NCI-H1105 (cell line): ENCODE measurements at regions not wholly inside any gene's neighbourhood (a gene's known extent, or its start where the extent isn't known, plus 50 kb on each side); places are given as distances from the start of the nearest gene placed in this dataset.

Source experiments
- DNase-seq: peaks from one replicate; lab custom pipeline; 2025; lab: John Stamatoyannopoulos, UW

DNA sequence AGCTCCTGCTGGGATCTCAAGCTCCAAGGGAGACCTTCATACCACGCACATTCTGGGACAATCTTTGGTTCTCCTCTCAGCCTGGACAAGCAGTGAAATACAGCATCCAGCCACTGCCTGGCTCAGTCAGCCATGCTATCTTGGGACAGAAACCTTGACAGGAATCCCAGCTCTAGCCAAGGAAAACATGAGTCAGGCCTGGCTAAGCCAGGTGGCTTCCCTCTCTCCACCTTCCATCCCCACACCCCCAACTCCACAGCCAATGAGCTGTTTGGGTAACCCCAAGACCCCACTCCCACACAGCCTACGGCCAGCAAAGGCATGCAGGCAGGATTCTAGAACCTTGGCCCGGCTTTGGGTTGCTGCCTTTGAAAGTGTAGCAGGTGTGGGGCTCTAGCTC, 64.9 kb downstream of the MCFD2 start:
- no peak for DNase-seq

GRCh38 chr2:46849721-46850556, 65.7 kb downstream of the MCFD2 start:
- no peak for DNase-seq

GRCh38 chr2:46849046-46849715, 66.4 kb downstream of the MCFD2 start:
- DNase-seq: no peak

DNA sequence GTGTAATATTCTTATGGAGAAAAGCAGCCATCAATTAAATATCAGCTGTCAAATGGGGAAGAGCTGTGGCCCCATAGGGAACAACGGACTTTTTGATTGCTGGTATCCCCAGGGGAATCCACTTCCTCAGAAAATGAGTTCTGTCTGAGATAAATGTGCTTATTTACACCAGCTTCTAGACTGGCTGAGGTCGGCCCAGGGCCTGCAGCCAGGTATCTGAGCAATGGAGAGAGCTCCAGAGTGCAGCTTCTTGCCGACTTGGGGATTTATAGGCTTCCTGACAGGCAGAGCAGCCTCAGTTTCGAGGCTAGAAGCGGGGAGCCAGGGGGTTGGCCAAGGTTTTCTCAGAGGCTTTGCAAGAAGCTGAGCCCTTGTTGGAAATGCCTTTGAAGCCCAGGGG, 67.2 kb downstream of the MCFD2 start:
- DNase-seq: no peak

- DNase-seq: no peak
Measured at GRCh38 chr2:46847726-46848412, 67.7 kb downstream of the MCFD2 start.

DNA sequence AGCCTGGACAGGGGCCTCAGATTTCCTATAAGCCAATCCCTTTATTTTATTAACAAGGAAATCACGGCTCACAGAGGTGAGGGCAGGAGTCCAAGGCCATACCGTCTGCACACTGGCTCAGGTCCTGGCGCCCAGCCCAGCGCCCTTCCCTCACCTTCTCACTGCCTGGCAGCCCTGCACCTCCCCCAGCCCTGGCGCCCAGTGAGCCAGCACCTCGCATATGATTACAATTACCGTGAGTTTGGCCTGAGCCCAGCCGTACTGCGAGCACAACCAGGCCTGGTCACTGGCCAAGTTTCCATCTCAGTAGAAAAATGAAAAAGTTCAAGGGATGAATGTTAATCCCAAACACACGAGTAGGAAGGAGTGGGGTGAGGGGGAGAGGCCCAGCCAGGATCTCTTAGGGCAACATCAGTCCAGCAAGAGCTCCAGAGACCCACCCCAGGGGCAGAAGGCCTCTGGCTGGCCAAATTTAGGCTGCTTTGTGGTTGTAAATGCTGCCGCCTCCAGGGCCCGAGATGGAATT, 68.4 kb downstream of the MCFD2 start:
- peak; percentile 91 for DNase-seq

DNA sequence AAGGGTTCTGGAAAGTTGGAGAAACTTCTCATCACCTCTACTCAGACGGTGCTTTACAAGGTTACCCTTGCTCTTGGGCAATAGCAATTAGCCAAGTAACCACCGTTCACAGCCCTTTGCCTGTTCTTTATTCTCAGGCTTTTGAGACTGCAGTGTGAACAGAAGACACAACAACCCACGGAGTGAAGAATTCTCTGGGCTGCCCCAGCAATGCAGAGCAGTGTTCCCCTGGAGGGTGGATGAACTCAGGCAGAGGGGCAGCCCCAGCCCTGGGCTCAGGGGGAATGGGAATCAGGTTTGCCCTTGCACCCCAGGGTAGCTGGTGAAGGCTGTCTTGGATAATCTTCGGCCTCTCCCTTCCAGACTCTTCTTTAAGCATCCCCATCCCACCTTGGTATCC, 69.1 kb downstream of the MCFD2 start:
- no peak for DNase-seq

GRCh38 chr2:46845542-46846486, 69.8 kb downstream of the MCFD2 start:
- DNase-seq: no peak

- DNase-seq: no peak
Measured at GRCh38 chr2:46844443-46844842, 71.2 kb downstream of the MCFD2 start.

GRCh38 chr2:46844034-46844433, 71.6 kb downstream of the MCFD2 start:
- no peak for DNase-seq

DNA sequence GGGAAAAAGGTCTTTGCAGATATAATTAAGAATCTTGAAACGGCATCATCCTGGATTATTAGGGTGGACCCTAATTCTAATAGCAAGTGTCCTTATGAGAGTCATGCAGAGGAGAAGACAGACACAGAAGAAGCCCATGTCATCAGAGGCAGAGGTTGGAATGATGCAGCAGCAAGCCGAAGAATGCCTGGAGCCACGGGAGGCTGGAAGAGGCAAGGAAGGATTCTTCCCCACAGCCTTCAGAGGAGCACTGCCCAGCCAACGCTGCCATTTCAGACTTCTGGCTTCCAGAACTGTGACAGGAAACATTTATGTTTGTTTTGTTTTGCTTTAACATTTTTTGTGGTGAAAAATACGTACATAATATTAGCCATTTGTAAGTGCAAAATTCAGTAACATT, 72.3 kb downstream of the MCFD2 start:
- DNase-seq: no peak

DNA sequence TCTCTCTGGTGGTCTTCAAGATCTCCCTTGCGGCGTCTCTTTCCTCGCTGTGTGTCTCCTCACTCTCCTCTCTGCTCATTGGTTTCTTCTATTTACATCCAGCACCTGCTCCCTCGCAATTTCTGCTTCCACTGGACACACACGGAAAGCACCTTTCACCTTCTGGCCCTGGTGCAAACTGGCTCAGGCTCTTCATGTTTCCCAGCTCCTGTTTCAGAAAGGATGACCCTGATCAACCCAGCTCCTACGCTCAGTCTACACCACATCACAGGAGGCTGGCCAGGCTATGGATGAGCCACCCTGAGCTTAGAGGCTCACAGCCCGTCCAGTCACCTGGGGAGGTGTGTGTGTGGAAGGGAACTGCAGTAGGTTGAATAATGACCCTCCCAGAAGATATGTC, 72.7 kb downstream of the MCFD2 start:
- no peak for DNase-seq

- DNase-seq: no peak
Measured at GRCh38 chr2:46841621-46842020, 74.0 kb downstream of the MCFD2 start.

DNA sequence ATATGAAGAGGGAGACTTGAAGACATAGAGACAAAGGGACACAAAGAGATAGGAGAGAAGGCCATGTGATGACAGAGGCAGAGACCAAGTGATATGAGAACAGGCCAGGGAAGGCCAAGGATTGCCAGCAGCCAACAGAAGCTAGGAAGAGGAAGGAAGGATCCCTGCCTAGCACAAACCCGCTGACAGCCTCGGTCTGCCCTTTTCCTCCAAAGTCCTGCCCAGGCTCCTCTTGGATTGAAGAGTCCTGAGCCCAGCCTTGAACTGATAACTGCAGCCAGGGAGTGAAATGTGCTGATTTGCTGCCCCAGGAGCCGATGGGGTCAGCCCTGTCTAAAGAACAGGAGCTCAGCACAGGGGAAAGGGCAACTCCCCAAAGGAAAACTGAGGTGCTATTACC, 76.6 kb downstream of the MCFD2 start:
- DNase-seq: no peak

DNA sequence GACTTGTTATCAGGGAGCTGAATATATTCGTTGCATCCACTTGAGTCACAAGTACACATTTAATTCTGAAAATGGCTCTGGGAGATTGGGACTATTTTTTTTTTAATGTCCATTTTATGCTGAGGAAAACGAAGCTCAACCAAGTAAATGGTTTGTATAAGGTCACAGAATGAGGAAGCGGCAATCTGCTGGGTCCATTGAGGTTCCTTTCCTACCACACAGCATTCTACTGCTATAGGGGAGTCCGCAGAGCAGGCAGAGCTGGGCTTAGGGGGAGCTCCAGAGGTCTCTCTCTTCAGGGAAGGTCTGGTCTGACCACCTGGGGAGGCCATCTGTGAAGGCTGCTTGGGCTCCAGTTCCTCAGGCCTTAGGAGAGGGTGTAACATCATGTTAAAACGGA, 77.9 kb downstream of the MCFD2 start:
- DNase-seq: no peak

GRCh38 chr2:46837112-46837454, 78.5 kb downstream of the MCFD2 start:
- no peak for DNase-seq

GRCh38 chr2:46836295-46837111, 79.1 kb downstream of the MCFD2 start:
- no peak for DNase-seq

DNA sequence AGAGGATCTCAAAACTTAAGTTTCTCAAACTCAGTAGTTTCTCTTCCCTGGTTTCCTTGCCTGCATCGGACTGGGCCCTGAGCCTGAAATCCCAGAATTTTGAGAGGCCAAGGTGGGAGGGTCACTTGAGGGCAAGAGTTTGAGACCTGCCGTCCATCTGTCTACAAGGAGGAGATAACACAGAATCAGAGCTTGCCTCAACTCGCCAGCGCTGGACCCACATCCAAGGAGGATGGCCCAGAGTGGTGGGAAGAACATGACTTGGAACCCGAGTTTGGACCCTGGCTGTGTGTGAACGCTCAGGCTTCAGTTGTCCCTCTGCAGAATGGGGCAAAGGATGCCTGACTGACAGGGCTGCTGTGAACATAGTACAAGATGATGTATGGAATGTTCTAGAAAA, 80.1 kb downstream of the MCFD2 start:
- no peak for DNase-seq

DNA sequence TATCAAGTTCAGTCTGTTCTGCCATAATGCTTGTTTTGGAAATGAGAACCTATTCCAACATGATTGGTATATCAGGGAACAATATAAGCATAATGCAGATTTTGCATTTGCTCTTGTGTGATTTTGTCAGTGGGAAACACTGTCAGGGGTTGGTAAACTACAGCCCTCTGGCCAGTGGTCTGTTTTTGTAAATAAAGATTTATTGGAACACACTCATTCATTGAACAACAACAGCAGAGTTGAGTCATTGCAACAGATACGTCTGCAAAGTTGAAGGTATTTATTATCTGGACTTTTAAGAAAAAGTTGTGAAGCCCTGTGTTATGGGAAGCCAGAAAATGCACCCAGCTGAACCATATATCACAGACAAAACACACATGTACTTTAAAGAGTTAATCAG, 83.1 kb downstream of the MCFD2 start:
- no peak for DNase-seq

DNA sequence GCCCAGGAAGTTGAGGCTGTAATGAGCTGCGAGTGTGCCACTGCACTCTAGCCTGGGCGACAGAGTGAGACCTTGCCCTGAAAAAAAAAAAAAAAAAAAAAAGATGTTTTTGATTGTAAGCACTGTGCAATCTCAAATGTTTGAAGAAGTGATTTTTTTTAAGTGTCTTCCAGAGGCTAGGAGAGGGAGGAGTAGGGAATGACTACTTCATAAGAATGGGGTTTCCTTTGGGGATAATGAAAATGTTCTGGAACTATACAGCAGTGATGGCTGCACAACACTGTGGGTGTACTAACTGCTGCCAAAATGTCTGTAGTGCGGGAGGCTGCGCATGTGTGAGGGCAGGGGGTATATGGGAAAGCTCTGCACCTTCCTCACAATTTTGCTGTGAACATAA, 83.7 kb downstream of the MCFD2 start:
- no peak for DNase-seq
